Heart right ventricle (tissue), 16 donors: ENCODE measurements at regions not wholly inside any gene's neighbourhood (a gene's known extent, or its start where the extent isn't known, plus 50 kb on each side); places are given as distances from the start of the nearest gene placed in this dataset.

ENCODE experiments used
- ATAC-seq, 8 donors: fragments of 200-7000 bp; cut with Tn5 transposase; one replicate each; pipeline ENCODE4 v1.9.1; 2020; ENCODE audit warnings: mild to moderate bottlenecking in 8 of 8, moderate library complexity in 8 of 8, moderate number of reproducible peaks in 1 of 8
- DNase-seq, 2 donors: peaks; one replicate each; pipeline ENCODE4 v3.0.0-alpha.2; 2020
- H3K27ac ChIP-seq, 10 donors: fragments of 200-600 bp; sonication (generic) in 2 of 10; one replicate each; pipeline versions ENCODE4 v1.5.0 to v1.8.0; 2020 to 2022; ENCODE audit warnings: mild to moderate bottlenecking in 3 of 10
- H3K27me3 ChIP-seq, 7 donors: fragments of 200-600 bp; one replicate each; pipeline ENCODE4 v1.8.0; 2021 to 2022; ENCODE audit warnings: mild to moderate bottlenecking in 2 of 7
- H3K36me3 ChIP-seq, 9 donors: fragments of 200-600 bp; sonication (generic) in 1 of 9; one replicate each; pipeline versions ENCODE4 v1.5.0 to v1.8.0; 2020 to 2022; ENCODE audit warnings: mild to moderate bottlenecking in 2 of 9
- H3K4me1 ChIP-seq, 9 donors: fragments of 200-600 bp; sonication (generic) in 1 of 9; one replicate each; pipeline versions ENCODE4 v1.5.0 to v1.8.0; 2020 to 2022; ENCODE audit warnings: mild to moderate bottlenecking in 4 of 9
- H3K4me3 ChIP-seq, 10 donors: fragments of 200-600 bp; sonication (generic) in 2 of 10; one replicate each; pipeline versions ENCODE4 v1.5.0 to v1.8.0; 2020 to 2022; ENCODE audit warnings: mild to moderate bottlenecking in 7 of 10, moderate library complexity in 2 of 10
- H3K9me3 ChIP-seq, 11 donors: fragments of 200-600 bp in 10 of 11; sonication (generic) in 2 of 11; one replicate each; pipeline versions ENCODE4 v1.5.0 to v1.8.0; 2013 to 2022; ENCODE audit warnings: mild to moderate bottlenecking in 2 of 11, control low read depth in 1 of 11, moderate library complexity in 1 of 11
- WGBS, 2 donors: extraction: QIAGEN DNeasy Blood & Tissue Kit; methylation state at CpG; one replicate each; pipeline ENCODE4 v1.1.7; 2013; ENCODE audit warnings: inconsistent platforms in 1 of 2; 5-methylcytosine and 5-hydroxymethylcytosine counted together
- intact Hi-C, 10 donors: fragments of 100-400 bp; cut with DNase I; formaldehyde crosslinking; loops; one replicate each; pipeline versions ENCODE4 v1.11.1 to v1.14.2; 2022
- TF ChIP-seq, protein P1 (sequence below), 9 donors: fragments of 200-600 bp; sonication (generic) in 2 of 9; IDR thresholded peaks; one replicate each; pipeline versions ENCODE4 v1.5.0 to v1.8.0; 2021 to 2022; ENCODE audit warnings: antibody characterized with exemption in 9 of 9, mild to moderate bottlenecking in 5 of 9, moderate library complexity in 1 of 9
- donor health status: Arrhythmogenic right ventricular cardiomyopathy.
- donor health status: ischemic (EF 13 %, LVEDD 7.1; RV severe dilation, severe dysfunction).
- donor health status: healthy with polysubstance abuse.
- donor health status: DM: no; HTN: yes; CAD: no.
- donor health status: DM: no; HTN: no; CAD: no.
- donor health status: ischemic (EF 25% LVEDD 6.9; RV normal size, moderate dysfunction).
- donor health status: ischemic (EF 25% LVEDD 5.7; RV mildly dilated, moderate dysfunction).
- donor health status: healthy.
- donor health status: DM: yes; HTN: yes; CAD: no.
- donor health status: Ischemic cardiomyopathy.
- donor health status: ischemic (EF 35%, LVEDD 5.7; RV mildly dilated, moderate dysfunction).
- donor health status: nonischemic (EF 11% LVEDD 7.7; RV severe dilation, severe dysfunction).
- donor health status: DM: yes; HTN: yes; CAD: no.
- donor health status: PGD.
- donor health status: ischemic (EF 29% LVEDD 5.4; RV normal size, mild dysfunction).
- donor health status: nonischemic (EF 23%, LVEDD 6.1; RV moderate dilation, normal function).

- ATAC-seq, result no peak
- no peak for DNase-seq
- Histone ChIP-seq H3K27me3 (peaks cover 0 to 4% (median 0%) of the 10 kb centered on the region in 7 donors), H3K9me3 (peaks cover 0 to 15% (median 0%) of the 10 kb centered on the region in 11 donors), H3K4me1 (no peaks in the 10 kb centered on the region), H3K27ac (no peak overlapping the region), H3K4me3 (no peak overlapping the region), H3K36me3 (no peaks in the 10 kb centered on the region)
- intact Hi-C loops, result no loop called here
- TF ChIP-seq, protein P1, sequence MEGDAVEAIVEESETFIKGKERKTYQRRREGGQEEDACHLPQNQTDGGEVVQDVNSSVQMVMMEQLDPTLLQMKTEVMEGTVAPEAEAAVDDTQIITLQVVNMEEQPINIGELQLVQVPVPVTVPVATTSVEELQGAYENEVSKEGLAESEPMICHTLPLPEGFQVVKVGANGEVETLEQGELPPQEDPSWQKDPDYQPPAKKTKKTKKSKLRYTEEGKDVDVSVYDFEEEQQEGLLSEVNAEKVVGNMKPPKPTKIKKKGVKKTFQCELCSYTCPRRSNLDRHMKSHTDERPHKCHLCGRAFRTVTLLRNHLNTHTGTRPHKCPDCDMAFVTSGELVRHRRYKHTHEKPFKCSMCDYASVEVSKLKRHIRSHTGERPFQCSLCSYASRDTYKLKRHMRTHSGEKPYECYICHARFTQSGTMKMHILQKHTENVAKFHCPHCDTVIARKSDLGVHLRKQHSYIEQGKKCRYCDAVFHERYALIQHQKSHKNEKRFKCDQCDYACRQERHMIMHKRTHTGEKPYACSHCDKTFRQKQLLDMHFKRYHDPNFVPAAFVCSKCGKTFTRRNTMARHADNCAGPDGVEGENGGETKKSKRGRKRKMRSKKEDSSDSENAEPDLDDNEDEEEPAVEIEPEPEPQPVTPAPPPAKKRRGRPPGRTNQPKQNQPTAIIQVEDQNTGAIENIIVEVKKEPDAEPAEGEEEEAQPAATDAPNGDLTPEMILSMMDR (IDR thresholded peaks at IDR 0.05), result no peak
- 89 to 96% methylated on average over 7 of the region's 7 CpGs for WGBS, 2 donors
These were observed 572.2 kb downstream of the GALR1 start for GRCh38 chr18:77821892-77822291.

- DNase-seq (no peak), ATAC-seq (no peak)
- Histone ChIP-seq H3K9me3 (peaks cover 0 to 20% (median 2%) of the 10 kb centered on the region in 11 donors), H3K4me1 (no peaks in the 10 kb centered on the region), H3K27me3 (peaks cover 0 to 4% (median 0%) of the 10 kb centered on the region in 7 donors), H3K4me3 (no peak overlapping the region), H3K36me3 (no peaks in the 10 kb centered on the region), H3K27ac (no peak overlapping the region)
- TF ChIP-seq, protein P1 (IDR thresholded peaks at IDR 0.05), result no peak
- 61 to 62% methylated on average over 12 of the region's 12 CpGs for WGBS, 2 donors
- intact Hi-C loops, result no loop called here
These were observed 573.0 kb downstream of the GALR1 start for GRCh38 chr18:77822632-77823031.

- ATAC-seq (no peak), DNase-seq (no peak)
- TF ChIP-seq, protein P1 (IDR thresholded peaks at IDR 0.05), result no peak
- H3K27me3 ChIP-seq, result peaks cover 0 to 2% (median 0%) of the 10 kb centered on the region in 7 donors
- no peaks in the 10 kb centered on the region for H3K9me3 ChIP-seq
- no peak overlapping the region for H3K4me3 ChIP-seq
- H3K4me1 ChIP-seq, result no peaks in the 10 kb centered on the region
- intact Hi-C loops, result no loop called here
- no peak overlapping the region for H3K27ac ChIP-seq
- H3K36me3 ChIP-seq, result no peaks in the 10 kb centered on the region
- WGBS, 2 donors, result 76 to 79% methylated on average over 5 of the region's 5 CpGs
These were observed 584.2 kb downstream of the GALR1 start for GRCh38 chr18:77833807-77834206.

DNA sequence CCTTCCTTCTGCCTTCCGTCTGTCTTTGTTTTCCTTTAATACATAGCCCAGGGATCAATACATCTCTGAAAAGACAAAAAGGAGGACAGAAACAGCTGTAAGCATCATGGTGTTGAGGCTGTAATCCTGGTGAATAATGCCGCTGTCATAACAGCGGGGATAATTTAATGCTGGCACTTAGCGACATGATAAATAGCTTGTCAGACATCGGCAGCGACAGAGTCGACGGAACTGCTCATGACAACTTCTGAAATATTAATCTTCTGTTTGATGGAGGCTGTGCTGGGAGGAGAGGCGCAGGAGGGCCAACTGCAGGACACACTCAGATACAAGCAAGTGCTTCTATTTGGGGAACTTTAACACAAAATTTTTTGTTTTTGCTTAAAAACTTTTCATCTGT lies 602.2 kb downstream of the GALR1 start:
- no peaks in the 10 kb centered on the region for H3K9me3 ChIP-seq
- H3K27ac ChIP-seq, result no peak overlapping the region
- H3K4me3 ChIP-seq, result no peak overlapping the region
- no peaks in the 10 kb centered on the region for H3K36me3 ChIP-seq
- no peak for DNase-seq
- no peaks in the 10 kb centered on the region for H3K4me1 ChIP-seq
- 30 to 32% methylated on average over 8 to 9 of the region's 9 CpGs for WGBS, 2 donors
- intact Hi-C loops, result no loop called here
- H3K27me3 ChIP-seq, result peaks cover 0 to 25% (median 4%) of the 10 kb centered on the region in 7 donors
- no peak for ATAC-seq
- TF ChIP-seq, protein P1 (IDR thresholded peaks at IDR 0.05), result no peak
